ENCODE measurements at regions not wholly inside any gene's neighbourhood (a gene's known extent, or its start where the extent isn't known, plus 50 kb on each side); places are given as distances from the start of the nearest gene placed in this dataset.

DNA sequence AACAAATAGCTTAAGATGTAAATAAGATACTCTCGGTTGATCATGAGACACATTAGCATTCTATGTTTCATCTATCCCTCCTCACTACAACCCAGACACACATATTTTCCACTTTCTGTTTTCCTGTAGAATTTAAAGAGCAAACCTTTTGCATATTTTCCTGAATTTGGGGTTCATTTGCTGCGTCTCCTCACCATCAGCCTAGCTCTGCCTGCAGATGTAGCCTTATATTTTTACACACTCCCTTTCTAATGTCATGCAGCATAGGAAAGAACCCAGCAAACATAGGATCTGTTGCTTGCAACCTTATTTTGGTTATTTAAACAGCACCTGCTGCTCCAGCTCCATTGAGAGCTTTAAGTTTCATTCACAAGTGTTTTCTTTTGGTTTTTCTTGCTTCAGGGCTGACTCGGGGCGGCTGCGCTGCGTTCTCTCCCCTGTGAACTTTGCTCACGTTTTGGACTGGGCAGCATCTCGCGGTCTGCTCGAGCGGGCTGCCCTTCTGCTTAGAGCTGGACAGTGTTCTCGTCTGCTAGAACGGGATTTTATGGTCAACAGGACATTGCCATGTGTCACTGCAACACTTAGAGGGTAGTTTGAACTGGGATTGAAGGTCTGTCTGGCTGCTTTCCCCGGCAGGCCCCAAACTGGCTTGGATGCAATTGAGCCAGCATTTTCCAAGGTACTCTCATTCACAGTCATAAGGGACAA is 57.8 kb upstream of the VRK1 start:
- POLR2A ChIA-PET (ENCODE audit: partially characterized antibody): no interaction called here
- DNase-seq (ENCODE audit: low read depth in 1 of 2, low spot score in 2 of 2): no peak
- no peak for TF ChIP-seq EGR1 (IDR thresholded peaks at IDR 0.05; ENCODE audit: borderline replicate concordance, low read depth, low read length)
- no peak for TF ChIP-seq HDAC6 (IDR thresholded peaks at IDR 0.05; ENCODE audit: low read depth, low read length)
- no peak for TF ChIP-seq JUND (IDR thresholded peaks at IDR 0.05; ENCODE audit: low read length)
- no peak for TF ChIP-seq BCL11A (IDR thresholded peaks at IDR 0.05; ENCODE audit: low read depth in 2 of 2, low read length in 2 of 2)
- TF ChIP-seq SP1 (IDR thresholded peaks at IDR 0.05; ENCODE audit: low read depth, low read length): no peak
- TF ChIP-seq POLR2A (IDR thresholded peaks at IDR 0.05; ENCODE audit: control extremely low read depth in 1 of 2, low read depth in 2 of 2, low read length in 2 of 2): no peak
- TF ChIP-seq ZNF274 (IDR thresholded peaks at IDR 0.05; ENCODE audit: borderline replicate concordance, extremely low read depth, low read length): no peak
- TF ChIP-seq HDAC2 (IDR thresholded peaks at IDR 0.05; ENCODE audit: borderline replicate concordance in 1 of 2, low read depth in 2 of 2, low read length in 2 of 2): no peak

More for the DNA sequence above, 57.8 kb upstream of the VRK1 start:
- 76% methylated on average over 14 of the region's 14 CpGs; no CpG with 5 or more reads in 1 of the 2 experiments for WGBS, 2 experiments (ENCODE audit: extremely low coverage in 1 of 2, insufficient coverage in 1 of 2, insufficient read length in 1 of 2, insufficient replicate concordance in 2 of 2, low coverage in 1 of 2, low lambda C conversion rate in 2 of 2, missing lambda C conversion rate in 1 of 2)
- H3K4ac ChIP-seq (replicated peaks; ENCODE audit: insufficient read length, low read depth, low read length): no peak overlapping the region
- CTCF ChIA-PET (ENCODE audit: partially characterized antibody): interaction anchor here (1.0 to 8.0 kb wide), 11 partner anchors 9 to 152 kb away, joined by 3 to 87 read pairs (median 5); no protein-coding TSS in a partner anchor
- FAIRE-seq: peak; percentile 50
- no peak overlapping the region for H2BK20ac ChIP-seq (ENCODE audit: low read length)
- no peak overlapping the region for H2BK12ac ChIP-seq (ENCODE audit: low read depth, low read length)
- H2AK5ac ChIP-seq (ENCODE audit: low read depth, low read length): no peak overlapping the region
- no peak overlapping the region for H3K27ac ChIP-seq (ENCODE audit: low read depth, low read length)
- H3K56ac ChIP-seq (replicated peaks; ENCODE audit: insufficient read length, low read depth, low read length): no peak overlapping the region
- H3K4me3 ChIP-seq (ENCODE audit: extremely low read depth in 1 of 4, insufficient read depth in 2 of 4, low read depth in 3 of 4, low read length in 4 of 4): no peak overlapping the region
- no peaks in the 10 kb centered on the region for H3K9me3 ChIP-seq (ENCODE audit: insufficient read depth in 2 of 2, low read depth in 1 of 2, low read length in 1 of 2)
- no peak overlapping the region for H4K8ac ChIP-seq (ENCODE audit: extremely low read depth, insufficient read depth, low read length)
- H2BK15ac ChIP-seq (ENCODE audit: low read length): 0 out of 2 replicates have a peak overlapping the region, but pooled peaks have one; percentile 33
- no peak overlapping the region for H2BK120ac ChIP-seq (replicated peaks; ENCODE audit: low read depth, low read length)
- no peak overlapping the region for H3K23ac ChIP-seq (ENCODE audit: insufficient read length)
- H3K14ac ChIP-seq (ENCODE audit: insufficient read length): no peak overlapping the region
- no peak overlapping the region for H3K9ac ChIP-seq (replicated peaks in 1 of 4; ENCODE audit: extremely low read depth in 1 of 4, low read depth in 3 of 4, low read length in 3 of 4)
- no peaks in the 10 kb centered on the region for H4K20me1 ChIP-seq (replicated peaks in 1 of 2; ENCODE audit: control insufficient read depth in 1 of 2, insufficient read depth in 2 of 2, low read length in 2 of 2)
- no peak overlapping the region for H2AFZ ChIP-seq (ENCODE audit: low read length)
- peaks cover 8% of the 10 kb centered on the region; the same call in 1 of the 2 replicates for H3K23me2 ChIP-seq (ENCODE audit: low read depth, low read length)
- H3K79me1 ChIP-seq (ENCODE audit: low read depth, low read length): no peaks in the 10 kb centered on the region
- H3K27me3 ChIP-seq (replicated peaks in 1 of 4; ENCODE audit: control insufficient read depth in 3 of 4, extremely low read depth in 1 of 4, insufficient read depth in 3 of 4, low read length in 3 of 4): no peaks in the 10 kb centered on the region; a peak in 1 of 7 replicates
- H3K18ac ChIP-seq (ENCODE audit: extremely low read depth, low read length): no peak overlapping the region
- peaks cover 0 to 5% (median 3%) of the 10 kb centered on the region in 4 experiments for H3K4me1 ChIP-seq (replicated peaks in 1 of 4; ENCODE audit: control insufficient read depth in 3 of 4, insufficient read depth in 4 of 4, low read length in 3 of 4)
- no peak overlapping the region for H2BK5ac ChIP-seq (ENCODE audit: low read depth, low read length)
- H4K91ac ChIP-seq (replicated peaks; ENCODE audit: insufficient read length, low read length): no peak overlapping the region
- peak overlapping the region; percentile 9 to 36; a peak in 2 of 4 replicates for H3K4me2 ChIP-seq (ENCODE audit: insufficient read depth in 1 of 2, low read depth in 2 of 2, low read length in 2 of 2)
- H3K79me2 ChIP-seq (ENCODE audit: control insufficient read depth in 1 of 2, insufficient read depth in 2 of 2, low read length in 2 of 2): no peaks in the 10 kb centered on the region
- H3K36me3 ChIP-seq (ENCODE audit: control insufficient read depth in 2 of 4, insufficient read depth in 4 of 4, low read length in 3 of 4): no peaks in the 10 kb centered on the region
- H4K5ac ChIP-seq (ENCODE audit: insufficient read length, low read depth, low read length): no peak overlapping the region
